ENCODE measurements at regions not wholly inside any gene's neighbourhood (a gene's known extent, or its start where the extent isn't known, plus 50 kb on each side); places are given as distances from the start of the nearest gene placed in this dataset.

DNA sequence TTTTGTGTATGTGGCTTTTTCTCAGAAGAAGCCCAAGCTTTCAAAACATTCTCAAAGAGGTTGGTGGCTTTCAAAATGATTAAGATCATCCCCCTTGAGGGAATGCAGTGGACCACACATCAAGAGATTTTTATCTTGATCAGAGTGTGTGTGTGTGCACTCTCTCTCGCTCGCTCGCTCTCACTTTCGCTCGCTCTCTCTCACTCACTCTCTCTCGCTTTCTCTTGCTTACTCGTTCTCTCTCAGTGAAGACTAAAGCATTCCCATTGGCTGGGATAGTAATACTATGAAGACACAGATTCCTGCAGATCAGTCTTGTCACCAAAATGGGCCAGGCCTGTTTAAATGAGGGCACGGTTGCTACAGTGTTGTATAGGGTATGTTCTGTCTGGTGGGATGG is 365.7 kb downstream of the EDEM1 start:
- WGBS: 86% methylated on average over 8 of the region's 8 CpGs

DNA sequence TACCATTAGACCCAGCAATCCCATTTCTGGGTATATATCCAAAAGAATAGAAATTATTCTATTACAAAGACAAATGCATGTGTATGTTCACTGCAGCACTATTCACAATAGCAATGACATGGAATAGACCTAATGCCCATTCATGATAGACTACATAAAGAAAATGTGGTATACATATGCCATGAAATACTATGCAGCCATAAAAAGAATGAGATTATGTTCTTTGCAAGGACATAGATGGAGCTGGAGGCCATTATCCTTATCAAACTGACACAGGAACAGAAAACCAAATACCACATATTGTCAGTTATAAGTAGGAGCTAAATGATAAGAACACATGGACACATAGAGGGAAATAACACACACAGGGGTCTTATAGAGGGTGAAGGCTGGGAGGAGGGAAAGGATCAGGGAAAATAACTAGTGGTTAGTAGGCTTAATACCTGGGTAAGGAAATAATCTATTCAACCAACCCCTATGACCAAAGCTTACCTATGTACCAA is 366.8 kb downstream of the EDEM1 start:
- no peaks in the 10 kb centered on the region for H3K27me3 ChIP-seq
- H3K9me3 ChIP-seq: no peaks in the 10 kb centered on the region
- no peak for DNase-seq (ENCODE audit: low spot score in 2 of 2)
- no peak for TF ChIP-seq EP300 (IDR thresholded peaks at IDR 0.05)
- TF ChIP-seq POLR2A (IDR thresholded peaks at IDR 0.05): no peak
- TF ChIP-seq, protein P1, sequence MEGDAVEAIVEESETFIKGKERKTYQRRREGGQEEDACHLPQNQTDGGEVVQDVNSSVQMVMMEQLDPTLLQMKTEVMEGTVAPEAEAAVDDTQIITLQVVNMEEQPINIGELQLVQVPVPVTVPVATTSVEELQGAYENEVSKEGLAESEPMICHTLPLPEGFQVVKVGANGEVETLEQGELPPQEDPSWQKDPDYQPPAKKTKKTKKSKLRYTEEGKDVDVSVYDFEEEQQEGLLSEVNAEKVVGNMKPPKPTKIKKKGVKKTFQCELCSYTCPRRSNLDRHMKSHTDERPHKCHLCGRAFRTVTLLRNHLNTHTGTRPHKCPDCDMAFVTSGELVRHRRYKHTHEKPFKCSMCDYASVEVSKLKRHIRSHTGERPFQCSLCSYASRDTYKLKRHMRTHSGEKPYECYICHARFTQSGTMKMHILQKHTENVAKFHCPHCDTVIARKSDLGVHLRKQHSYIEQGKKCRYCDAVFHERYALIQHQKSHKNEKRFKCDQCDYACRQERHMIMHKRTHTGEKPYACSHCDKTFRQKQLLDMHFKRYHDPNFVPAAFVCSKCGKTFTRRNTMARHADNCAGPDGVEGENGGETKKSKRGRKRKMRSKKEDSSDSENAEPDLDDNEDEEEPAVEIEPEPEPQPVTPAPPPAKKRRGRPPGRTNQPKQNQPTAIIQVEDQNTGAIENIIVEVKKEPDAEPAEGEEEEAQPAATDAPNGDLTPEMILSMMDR (IDR thresholded peaks at IDR 0.05): no peak
- TF ChIP-seq POLR2AphosphoS5 (IDR thresholded peaks at IDR 0.05): no peak
- H3K27ac ChIP-seq: no peak overlapping the region
- no peaks in the 10 kb centered on the region for H3K4me1 ChIP-seq
- H3K36me3 ChIP-seq: no peaks in the 10 kb centered on the region
- no peak overlapping the region for H3K4me3 ChIP-seq

More for the DNA sequence above, 365.7 kb downstream of the EDEM1 start:
- Histone ChIP-seq H3K27ac (no peak overlapping the region), H3K4me1 (no peaks in the 10 kb centered on the region), H3K9me3 (no peaks in the 10 kb centered on the region), H3K4me3 (no peak overlapping the region), H3K27me3 (no peaks in the 10 kb centered on the region), H3K36me3 (no peaks in the 10 kb centered on the region)
- TF ChIP-seq POLR2AphosphoS5 (IDR thresholded peaks at IDR 0.05) (no peak), POLR2A (IDR thresholded peaks at IDR 0.05) (no peak), EP300 (IDR thresholded peaks at IDR 0.05) (no peak)
- TF ChIP-seq, protein P1 (IDR thresholded peaks at IDR 0.05): no peak
- no peak for DNase-seq (ENCODE audit: low spot score in 2 of 2)

DNA sequence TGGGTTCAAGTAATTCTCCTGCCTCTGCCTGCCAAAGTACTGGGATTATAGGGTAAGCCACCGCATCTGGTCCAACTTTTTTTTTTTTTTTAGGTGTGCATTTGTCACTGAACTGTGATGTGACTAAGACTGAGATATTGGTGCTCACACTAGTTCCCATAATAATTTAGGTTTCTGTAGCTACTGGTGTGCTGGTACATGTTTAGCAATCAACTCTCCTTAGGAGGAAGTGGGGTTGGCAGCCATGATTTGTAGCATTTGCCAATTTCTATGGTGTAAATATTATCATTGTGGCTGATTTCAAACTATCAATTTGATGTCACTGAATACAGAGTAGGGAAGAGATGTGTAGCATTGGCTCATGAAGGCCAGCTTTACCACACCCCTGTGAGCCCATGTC is 372.7 kb downstream of the EDEM1 start:
- Histone ChIP-seq H3K9me3 (no peaks in the 10 kb centered on the region), H3K4me3 (no peak overlapping the region), H3K27ac (no peak overlapping the region), H3K36me3 (no peaks in the 10 kb centered on the region), H3K4me1 (no peaks in the 10 kb centered on the region), H3K27me3 (no peaks in the 10 kb centered on the region)
- TF ChIP-seq POLR2AphosphoS5 (IDR thresholded peaks at IDR 0.05) (no peak), POLR2A (IDR thresholded peaks at IDR 0.05) (no peak), EP300 (IDR thresholded peaks at IDR 0.05) (no peak)
- TF ChIP-seq, protein P1 (IDR thresholded peaks at IDR 0.05): no peak
- DNase-seq (ENCODE audit: low spot score in 2 of 2): no peak
- 96% methylated on average over 1 of the region's 1 CpG for WGBS

DNA sequence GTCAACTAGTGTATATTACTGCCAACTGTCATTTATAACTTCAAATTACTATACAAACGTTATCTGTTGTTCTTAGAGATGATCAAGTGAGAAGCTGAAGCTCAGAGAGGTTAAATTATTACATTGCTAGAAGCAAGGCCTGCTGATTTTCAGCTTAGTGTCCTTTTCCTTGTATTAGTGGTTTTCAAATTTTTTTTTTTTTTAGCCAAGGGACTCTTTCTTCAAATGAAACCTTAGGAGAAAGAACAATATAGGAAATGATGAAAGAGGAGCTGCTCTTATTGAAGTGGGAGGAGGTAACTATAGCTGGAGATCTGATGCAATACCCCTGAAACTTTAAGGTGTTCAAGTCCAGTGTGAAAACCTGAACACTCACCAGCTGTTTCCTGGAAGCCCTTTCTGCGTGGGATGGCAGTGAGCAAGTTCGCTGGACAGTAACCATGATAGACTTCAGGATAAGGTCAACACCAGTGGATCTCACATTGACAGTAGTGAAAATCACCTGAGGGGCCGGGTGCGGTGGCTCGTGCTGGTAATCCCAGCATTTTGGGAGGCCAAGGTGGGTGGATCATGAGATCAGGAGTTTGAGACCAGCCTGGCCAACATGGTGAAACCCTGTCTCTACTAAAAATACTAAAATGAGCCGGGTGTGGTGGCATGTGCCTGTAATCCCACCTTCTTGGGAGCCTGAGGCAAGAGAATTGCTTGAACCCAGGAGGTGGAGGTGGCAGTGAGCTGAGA is 376.2 kb downstream of the EDEM1 start:
- H3K4me1 ChIP-seq: no peaks in the 10 kb centered on the region
- H3K4me3 ChIP-seq: no peak overlapping the region
- H3K36me3 ChIP-seq: no peaks in the 10 kb centered on the region
- H3K27me3 ChIP-seq: no peaks in the 10 kb centered on the region
- TF ChIP-seq POLR2A (IDR thresholded peaks at IDR 0.05): no peak
- TF ChIP-seq, protein P1 (IDR thresholded peaks at IDR 0.05): no peak
- TF ChIP-seq EP300 (IDR thresholded peaks at IDR 0.05): no peak
- TF ChIP-seq POLR2AphosphoS5 (IDR thresholded peaks at IDR 0.05): no peak
- no peak for DNase-seq (ENCODE audit: low spot score in 2 of 2)
- H3K27ac ChIP-seq: no peak overlapping the region
- WGBS: 75% methylated on average over 7 of the region's 7 CpGs
- H3K9me3 ChIP-seq: no peaks in the 10 kb centered on the region

DNA sequence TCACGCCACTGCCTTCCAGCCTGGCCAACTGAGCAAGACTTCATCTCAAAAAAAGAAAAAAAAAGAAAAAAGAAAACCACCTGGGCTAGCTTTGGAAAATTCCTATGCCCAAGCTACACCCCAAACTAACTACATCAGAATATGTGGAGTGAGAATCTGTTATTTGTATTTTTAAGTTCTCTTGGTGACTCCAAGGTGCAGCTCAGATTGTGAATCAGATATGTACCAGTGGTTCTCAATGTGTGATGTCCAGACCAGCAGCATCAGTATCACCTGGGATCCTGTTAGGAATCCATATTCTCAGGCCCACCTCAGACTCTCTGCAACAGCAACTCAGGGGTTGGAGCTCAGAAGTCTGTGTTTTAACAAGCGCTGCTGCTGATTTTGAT is 376.8 kb downstream of the EDEM1 start:
- no peak for TF ChIP-seq EP300 (IDR thresholded peaks at IDR 0.05)
- no peak for TF ChIP-seq POLR2AphosphoS5 (IDR thresholded peaks at IDR 0.05)
- TF ChIP-seq POLR2A (IDR thresholded peaks at IDR 0.05): no peak
- TF ChIP-seq, protein P1 (IDR thresholded peaks at IDR 0.05): no peak
- Histone ChIP-seq H3K27me3 (no peaks in the 10 kb centered on the region), H3K4me3 (no peak overlapping the region), H3K9me3 (no peaks in the 10 kb centered on the region), H3K36me3 (no peaks in the 10 kb centered on the region), H3K27ac (no peak overlapping the region), H3K4me1 (no peaks in the 10 kb centered on the region)
- 84% methylated on average over 2 of the region's 2 CpGs for WGBS
- DNase-seq (ENCODE audit: low spot score in 2 of 2): no peak
